ENCODE measurements at regions not wholly inside any gene's neighbourhood (a gene's known extent, or its start where the extent isn't known, plus 50 kb on each side); places are given as distances from the start of the nearest gene placed in this dataset.

GRCh38 chr3:130227540-130227939 is 117.9 kb upstream of the COL6A5 start:
- Mint-ChIP-seq H3K4me3 (no peak overlapping the region), H3K36me3 (ENCODE audit: low read depth) (no peaks in the 10 kb centered on the region), H3K9me3 (no peaks in the 10 kb centered on the region), H3K27me3 (peaks cover 7% of the 10 kb centered on the region), H3K4me1 (no peaks in the 10 kb centered on the region), H3K27ac (no peak overlapping the region)
- no peak for DNase-seq
- ChIA-PET CTCF (no interaction called here), POLR2A (no interaction called here)

- Mint-ChIP-seq H3K27me3 (peaks cover 7% of the 10 kb centered on the region), H3K4me1 (no peaks in the 10 kb centered on the region), H3K27ac (no peak overlapping the region), H3K9me3 (no peaks in the 10 kb centered on the region), H3K36me3 (ENCODE audit: low read depth) (no peaks in the 10 kb centered on the region), H3K4me3 (no peak overlapping the region)
- ChIA-PET POLR2A (no interaction called here), CTCF (no interaction called here)
- no peak for DNase-seq
These were observed 102.5 kb upstream of the COL6A5 start for GRCh38 chr3:130242850-130243569.

DNA sequence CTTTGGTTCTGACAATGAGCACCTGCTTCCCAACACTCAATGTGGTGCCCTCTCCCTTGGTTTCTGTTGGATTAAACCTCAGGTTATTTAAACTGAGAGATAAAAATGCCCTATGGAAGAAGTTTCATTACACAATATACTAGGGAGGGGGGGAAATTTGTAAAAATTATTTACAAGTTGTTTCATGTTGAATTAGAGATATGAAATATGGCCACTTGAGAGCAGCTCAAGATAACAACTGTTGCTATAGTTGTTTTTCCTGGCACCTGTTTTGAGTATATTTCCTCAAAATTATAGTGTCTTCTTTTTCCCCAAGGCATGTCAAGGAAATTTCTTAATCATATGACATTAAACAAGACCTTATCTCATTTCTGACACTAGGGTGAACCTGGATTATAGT is 101.7 kb upstream of the COL6A5 start:
- POLR2A ChIA-PET, result no interaction called here
- no peak overlapping the region for H3K4me3 Mint-ChIP-seq

DNA sequence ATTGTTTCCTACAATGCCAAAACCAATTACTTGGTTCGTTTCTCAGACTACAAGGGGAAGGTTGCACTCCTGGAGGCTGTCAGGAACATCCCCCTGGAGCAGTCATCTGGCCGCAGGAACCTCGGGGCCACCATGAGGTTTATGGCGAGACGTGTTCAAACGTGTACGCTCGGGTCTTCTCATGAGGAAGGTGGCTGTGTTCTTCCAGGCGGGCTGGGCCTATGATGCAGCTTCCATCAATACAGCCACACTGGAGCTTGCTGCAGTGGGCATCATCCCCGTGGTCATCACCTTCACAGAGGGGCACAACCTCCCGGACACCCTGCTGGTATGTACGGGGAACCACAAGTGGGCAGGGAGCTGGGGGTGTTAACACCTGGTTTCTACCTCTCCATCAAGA is 94.5 kb upstream of the COL6A5 start:
- H3K9me3 Mint-ChIP-seq, result no peaks in the 10 kb centered on the region
- H3K4me1 Mint-ChIP-seq, result no peaks in the 10 kb centered on the region
- H3K27ac Mint-ChIP-seq, result no peak overlapping the region
- POLR2A ChIA-PET, result no interaction called here
- H3K36me3 Mint-ChIP-seq (ENCODE audit: low read depth), result no peaks in the 10 kb centered on the region
- no peak for DNase-seq
- CTCF ChIA-PET, result no interaction called here
- peaks cover 11% of the 10 kb centered on the region for H3K27me3 Mint-ChIP-seq
- H3K4me3 Mint-ChIP-seq, result no peak overlapping the region

More for the DNA sequence above, 101.7 kb upstream of the COL6A5 start:
- no peaks in the 10 kb centered on the region for H3K4me1 Mint-ChIP-seq
- no peak overlapping the region for H3K27ac Mint-ChIP-seq
- no peaks in the 10 kb centered on the region for H3K9me3 Mint-ChIP-seq
- DNase-seq, result no peak
- H3K27me3 Mint-ChIP-seq, result peaks cover 7% of the 10 kb centered on the region
- H3K36me3 Mint-ChIP-seq (ENCODE audit: low read depth), result no peaks in the 10 kb centered on the region
- CTCF ChIA-PET, result no interaction called here

DNA sequence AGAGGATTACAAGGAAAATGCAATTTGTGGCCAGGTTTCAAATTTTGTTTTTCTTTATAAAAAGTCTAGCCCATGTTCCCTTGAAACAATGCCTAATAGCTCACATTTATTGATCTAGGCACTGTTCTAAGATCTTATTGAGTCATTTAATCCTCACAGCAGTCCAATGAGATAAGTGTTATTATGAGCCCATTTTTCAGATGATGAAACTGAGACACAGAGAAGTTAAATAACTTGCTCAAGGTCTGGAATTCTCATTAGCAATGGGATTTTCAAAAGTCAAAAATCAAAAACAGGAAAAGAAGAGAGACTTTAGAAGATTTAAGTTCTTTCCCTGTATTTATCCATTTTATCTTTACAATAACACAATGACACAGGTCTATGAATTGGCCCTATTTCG is 90.0 kb upstream of the COL6A5 start:
- CTCF ChIA-PET, result no interaction called here
- Mint-ChIP-seq H3K36me3 (ENCODE audit: low read depth) (no peaks in the 10 kb centered on the region), H3K27ac (no peak overlapping the region), H3K4me1 (no peaks in the 10 kb centered on the region), H3K9me3 (no peaks in the 10 kb centered on the region), H3K4me3 (no peak overlapping the region), H3K27me3 (peaks cover 13% of the 10 kb centered on the region)
- DNase-seq, result no peak
- POLR2A ChIA-PET, result no interaction called here

DNA sequence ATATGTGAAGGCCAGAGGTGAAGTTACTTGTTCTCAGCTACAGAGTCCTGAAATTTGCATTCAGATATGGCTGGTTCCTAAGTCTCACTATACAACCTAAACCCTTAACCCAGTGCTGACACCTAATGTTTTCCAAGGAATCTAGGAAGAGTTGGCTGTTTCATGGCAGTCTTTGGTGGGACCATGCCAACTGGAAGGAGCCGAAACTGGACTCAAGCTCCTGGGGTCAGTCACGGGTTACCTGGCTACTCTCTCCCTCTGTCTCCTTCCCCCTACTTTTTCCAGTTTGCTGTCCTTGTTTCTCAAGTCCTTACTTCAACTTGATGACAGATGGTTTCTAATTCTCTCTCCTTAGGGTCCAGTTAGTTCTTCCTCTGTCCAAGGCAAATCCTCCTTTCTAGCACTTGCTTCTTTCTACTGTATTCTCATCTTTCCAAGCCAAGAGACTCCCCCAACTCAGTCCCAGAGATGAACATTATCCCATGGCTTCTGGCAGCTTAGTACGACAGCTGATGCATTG is 88.6 kb upstream of the COL6A5 start:
- Mint-ChIP-seq H3K27me3 (peaks cover 11% of the 10 kb centered on the region), H3K4me3 (no peak overlapping the region), H3K4me1 (no peaks in the 10 kb centered on the region), H3K27ac (no peak overlapping the region), H3K36me3 (ENCODE audit: low read depth) (no peaks in the 10 kb centered on the region), H3K9me3 (no peaks in the 10 kb centered on the region)
- POLR2A ChIA-PET, result no interaction called here
- DNase-seq, result no peak
- CTCF ChIA-PET, result no interaction called here

GRCh38 chr3:130258532-130258952 is 86.9 kb upstream of the COL6A5 start:
- H3K36me3 Mint-ChIP-seq (ENCODE audit: low read depth), result no peaks in the 10 kb centered on the region
- no peak for DNase-seq
- no peaks in the 10 kb centered on the region for H3K4me1 Mint-ChIP-seq
- no peaks in the 10 kb centered on the region for H3K9me3 Mint-ChIP-seq
- no peak overlapping the region for H3K4me3 Mint-ChIP-seq
- no peak overlapping the region for H3K27ac Mint-ChIP-seq
- H3K27me3 Mint-ChIP-seq, result peaks cover 10% of the 10 kb centered on the region
- ChIA-PET CTCF (no interaction called here), POLR2A (no interaction called here)

- no peak for DNase-seq
- no peak overlapping the region for H3K4me3 Mint-ChIP-seq
- no peaks in the 10 kb centered on the region for H3K9me3 Mint-ChIP-seq
- no peaks in the 10 kb centered on the region for H3K4me1 Mint-ChIP-seq
- H3K27ac Mint-ChIP-seq, result no peak overlapping the region
- POLR2A ChIA-PET, result no interaction called here
- CTCF ChIA-PET, result no interaction called here
- H3K36me3 Mint-ChIP-seq (ENCODE audit: low read depth), result no peaks in the 10 kb centered on the region
- peaks cover 10% of the 10 kb centered on the region for H3K27me3 Mint-ChIP-seq
These were observed 86.2 kb upstream of the COL6A5 start for GRCh38 chr3:130259166-130259874.

GRCh38 chr3:130260918-130261317 is 84.6 kb upstream of the COL6A5 start:
- POLR2A ChIA-PET, result no interaction called here
- no peak for DNase-seq
- CTCF ChIA-PET, result no interaction called here

DNA sequence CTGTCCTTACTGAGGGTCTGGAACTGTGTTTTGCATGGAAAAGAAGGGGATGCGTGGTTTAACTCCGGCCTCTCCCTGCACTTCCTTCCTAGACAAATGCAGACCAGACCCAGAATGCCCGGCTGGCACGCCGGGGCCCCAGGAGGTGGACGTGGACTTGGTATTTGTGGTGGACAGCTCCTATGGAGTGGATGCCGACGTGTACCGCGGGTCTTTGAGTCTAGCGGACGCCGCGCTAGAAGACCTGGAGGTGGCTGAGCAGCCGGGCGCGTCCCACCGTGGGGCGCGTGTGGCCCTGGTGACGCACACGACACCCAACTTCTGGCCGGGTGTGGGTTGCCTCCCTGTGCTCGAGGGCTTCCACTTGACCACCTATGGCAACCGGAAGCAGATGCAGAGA is 81.8 kb upstream of the COL6A5 start:
- POLR2A ChIA-PET, result no interaction called here
- Mint-ChIP-seq H3K4me3 (no peak overlapping the region), H3K27me3 (peaks cover 11% of the 10 kb centered on the region), H3K36me3 (ENCODE audit: low read depth) (no peaks in the 10 kb centered on the region), H3K9me3 (no peaks in the 10 kb centered on the region), H3K27ac (no peak overlapping the region), H3K4me1 (no peaks in the 10 kb centered on the region)
- DNase-seq, result no peak
- CTCF ChIA-PET, result interaction anchor here (0.6 kb wide), 1 partner anchor 10 kb away, joined by 3 read pairs; no protein-coding TSS in a partner anchor

More at GRCh38 chr3:130260918-130261317, 84.6 kb upstream of the COL6A5 start:
- no peak overlapping the region for H3K4me3 Mint-ChIP-seq
- peaks cover 10% of the 10 kb centered on the region for H3K27me3 Mint-ChIP-seq
- no peaks in the 10 kb centered on the region for H3K9me3 Mint-ChIP-seq
- H3K36me3 Mint-ChIP-seq (ENCODE audit: low read depth), result no peaks in the 10 kb centered on the region
- no peak overlapping the region for H3K27ac Mint-ChIP-seq
- no peaks in the 10 kb centered on the region for H3K4me1 Mint-ChIP-seq

DNA sequence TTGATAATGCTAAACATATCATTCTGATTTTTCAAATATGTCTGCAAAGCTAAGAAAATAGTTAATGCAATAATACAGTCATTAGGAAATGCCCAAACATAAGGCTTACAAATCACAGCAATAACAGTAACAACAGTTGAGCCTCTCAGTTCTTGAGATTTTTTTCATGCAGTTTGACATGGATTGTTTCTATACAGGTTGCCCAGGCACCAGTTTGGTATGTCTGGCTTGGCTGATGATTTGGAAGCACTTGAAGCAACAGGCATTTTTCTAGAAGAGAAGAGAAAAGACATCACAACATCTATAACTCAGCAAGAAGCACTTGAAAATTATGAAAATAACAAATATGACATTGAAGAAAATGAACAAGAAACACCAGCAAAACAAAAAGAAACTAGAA is 78.7 kb upstream of the COL6A5 start:
- CTCF ChIA-PET, result no interaction called here
- Mint-ChIP-seq H3K27ac (no peak overlapping the region), H3K4me1 (no peaks in the 10 kb centered on the region), H3K36me3 (ENCODE audit: low read depth) (no peaks in the 10 kb centered on the region), H3K4me3 (no peak overlapping the region), H3K27me3 (peaks cover 13% of the 10 kb centered on the region), H3K9me3 (no peaks in the 10 kb centered on the region)
- POLR2A ChIA-PET, result no interaction called here
- DNase-seq, result no peak

DNA sequence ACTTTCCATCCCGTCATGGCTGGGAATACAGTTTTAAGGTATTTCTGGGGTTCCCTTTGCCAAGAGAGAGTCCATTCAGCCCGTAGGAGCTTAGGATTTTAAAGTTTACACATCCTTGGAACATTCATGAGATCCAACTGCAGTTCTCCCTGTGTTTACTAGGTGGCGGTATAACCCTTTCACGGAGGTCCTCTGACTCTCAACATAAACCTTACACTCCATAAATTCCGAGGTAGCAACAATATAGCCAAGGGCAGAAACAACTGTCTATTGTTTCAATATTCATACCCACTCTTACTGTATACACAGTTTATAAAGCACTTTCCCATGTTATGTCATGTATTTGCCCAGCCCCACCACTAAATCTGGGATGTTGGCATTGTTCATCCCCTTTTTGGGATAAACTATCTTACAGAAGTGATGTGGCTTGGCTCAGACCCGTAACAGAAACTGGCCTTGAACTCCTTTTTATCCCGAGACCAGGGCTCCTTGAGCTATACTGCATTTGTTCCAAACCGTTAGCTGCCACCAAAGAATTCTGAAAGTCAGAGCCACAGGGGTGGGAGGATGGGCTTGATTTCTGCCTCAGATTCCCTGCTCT is 69.2 kb upstream of the COL6A5 start:
- CTCF ChIA-PET, result interaction anchor here (1.0 to 1.8 kb wide), 3 partner anchors 9 to 617 kb away, joined by 3 to 5 read pairs (median 4); partner anchors contain the start of gene ATP2C1
- H3K27me3 Mint-ChIP-seq, result peaks cover 11% of the 10 kb centered on the region
- H3K4me1 Mint-ChIP-seq, result no peaks in the 10 kb centered on the region
- no peak for DNase-seq
- H3K27ac Mint-ChIP-seq, result no peak overlapping the region
- H3K9me3 Mint-ChIP-seq, result no peaks in the 10 kb centered on the region
- no peak overlapping the region for H3K4me3 Mint-ChIP-seq
- POLR2A ChIA-PET, result no interaction called here
- no peaks in the 10 kb centered on the region for H3K36me3 Mint-ChIP-seq (ENCODE audit: low read depth)

DNA sequence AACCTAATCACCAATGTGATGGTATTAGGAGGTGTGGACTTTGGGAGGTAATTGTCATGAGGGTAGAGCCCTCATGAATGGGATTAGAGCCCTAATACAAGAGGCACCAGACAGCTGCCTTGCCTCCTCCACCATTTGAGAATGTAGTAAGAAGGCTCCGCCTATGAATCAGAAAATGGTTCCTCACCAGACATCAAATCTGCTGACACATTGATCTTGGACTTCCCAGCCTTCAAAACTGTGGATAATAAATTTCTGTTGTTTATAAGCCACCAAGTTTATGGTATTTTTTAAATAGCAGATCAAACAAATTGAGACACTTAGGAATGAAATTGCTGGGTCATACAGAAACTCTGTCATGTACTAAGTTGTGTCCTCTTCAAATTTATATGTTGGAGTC is 56.8 kb upstream of the COL6A5 start:
- Mint-ChIP-seq H3K27ac (no peak overlapping the region), H3K36me3 (ENCODE audit: low read depth) (no peaks in the 10 kb centered on the region), H3K27me3 (peaks cover 19% of the 10 kb centered on the region), H3K9me3 (no peaks in the 10 kb centered on the region), H3K4me3 (no peak overlapping the region), H3K4me1 (no peaks in the 10 kb centered on the region)
- ChIA-PET CTCF (no interaction called here), POLR2A (no interaction called here)
- DNase-seq, result no peak

GRCh38 chr3:130291148-130291547 is 54.3 kb upstream of the COL6A5 start:
- POLR2A ChIA-PET, result no interaction called here
- CTCF ChIA-PET, result no interaction called here
- DNase-seq, result no peak
- H3K4me3 Mint-ChIP-seq, result no peak overlapping the region
- H3K36me3 Mint-ChIP-seq (ENCODE audit: low read depth), result no peaks in the 10 kb centered on the region
- peaks cover 16% of the 10 kb centered on the region for H3K27me3 Mint-ChIP-seq
- no peaks in the 10 kb centered on the region for H3K4me1 Mint-ChIP-seq
- no peaks in the 10 kb centered on the region for H3K9me3 Mint-ChIP-seq
- no peak overlapping the region for H3K27ac Mint-ChIP-seq

All from activated CD4-positive, alpha-beta memory T cell treated with anti-CD3 and anti-CD28 coated beads, Interleukin-2, amount 10 ng/mL, durations not matched to agents 7 days and 5 days (primary cell).